H1 (cell line): ENCODE measurements at regions not wholly inside any gene's neighbourhood (a gene's known extent, or its start where the extent isn't known, plus 50 kb on each side); places are given as distances from the start of the nearest gene placed in this dataset.

Experiments used
- CTCF ChIA-PET: fragments of 300-600 bp; sonication (Branson Sonifier 250); formaldehyde crosslinking; loops from one replicate; lab custom pipeline; 2021; ENCODE audit not compliant: partially characterized antibody; lab: Charles Lee
- POLR2A ChIA-PET: fragments of 300-600 bp; sonication (Branson Sonifier 250); formaldehyde crosslinking; loops from one replicate; lab custom pipeline; 2021; ENCODE audit warnings: inconsistent platforms; ENCODE audit not compliant: partially characterized antibody; lab: Charles Lee
- DNase-seq, 2 experiments: peaks; one replicate each; pipeline versions ENCODE4 v3.0.0 to v3.0.0-alpha.2; 2010 to 2022; ENCODE audit warnings: low spot score in 2 of 2, low read depth in 1 of 2, mixed read lengths in 1 of 2
- FAIRE-seq: peaks from 2 replicates; lab custom pipeline; 2011; peaks lifted over from hg19 to GRCh38; lab: Jason Lieb, UNC
- H2AFZ ChIP-seq: 2 replicates; pipeline ENCODE4 v1.8.1; 2012; ENCODE audit warnings: low read length, inconsistent platforms
- H2AK5ac ChIP-seq: 2 replicates; pipeline ENCODE4 v1.6.1; 2013; ENCODE audit warnings: low read depth, low read length
- H2BK120ac ChIP-seq: replicated peaks from 2 replicates; pipeline ENCODE3; 2013; ENCODE audit warnings: low read depth, low read length, inconsistent platforms
- H2BK12ac ChIP-seq: 2 replicates; pipeline ENCODE4 v1.6.1; 2013; ENCODE audit warnings: low read depth, low read length
- H2BK15ac ChIP-seq: 2 replicates; pipeline ENCODE4 v1.6.1; 2013; ENCODE audit warnings: low read length
- H2BK20ac ChIP-seq: 2 replicates; pipeline ENCODE4 v1.6.1; 2013; ENCODE audit warnings: low read length
- H2BK5ac ChIP-seq: 2 replicates; pipeline ENCODE4 v1.6.1; 2013; ENCODE audit warnings: low read depth, low read length
- H3K14ac ChIP-seq: 2 replicates; pipeline ENCODE4 v1.6.1; 2013; ENCODE audit warnings: inconsistent platforms; ENCODE audit not compliant: insufficient read length
- H3K18ac ChIP-seq: 2 replicates; pipeline ENCODE4 v1.6.1; 2013; ENCODE audit warnings: low read length; ENCODE audit errors: extremely low read depth
- H3K23ac ChIP-seq: 2 replicates; pipeline ENCODE4 v1.6.1; 2013; ENCODE audit warnings: inconsistent platforms; ENCODE audit not compliant: insufficient read length
- H3K23me2 ChIP-seq: 2 replicates; pipeline ENCODE4 v1.6.1; 2013; ENCODE audit warnings: low read depth, low read length
- H3K27ac ChIP-seq: 2 replicates; pipeline ENCODE4 v1.6.1; 2011; ENCODE audit warnings: low read depth, low read length, inconsistent platforms
- H3K27me3 ChIP-seq, 4 experiments: replicated peaks in 1 of 4; 1 replicate in 1 of 4; 2 replicates in 3 of 4; pipeline versions ENCODE4 v1.6.1 to v1.8.1; 2011 to 2013; ENCODE audit warnings: low read length in 3 of 4, mild to moderate bottlenecking in 3 of 4, inconsistent platforms in 2 of 4, mixed read lengths in 2 of 4, moderate library complexity in 1 of 4; ENCODE audit not compliant: control insufficient read depth in 3 of 4, insufficient read depth in 3 of 4; ENCODE audit errors: extremely low read depth in 1 of 4
- H3K36me3 ChIP-seq, 4 experiments: 2 replicates each; pipeline versions ENCODE4 v1.6.1 to v1.8.1; 2011 to 2013; ENCODE audit warnings: mild to moderate bottlenecking in 4 of 4, low read length in 3 of 4, moderate library complexity in 2 of 4, control low read depth in 1 of 4, inconsistent platforms in 1 of 4; ENCODE audit not compliant: insufficient read depth in 4 of 4, control insufficient read depth in 2 of 4
- H3K4ac ChIP-seq: replicated peaks from 2 replicates; pipeline ENCODE3; 2013; ENCODE audit warnings: low read length, low read depth, mixed read lengths, inconsistent platforms; ENCODE audit not compliant: insufficient read length
- H3K4me1 ChIP-seq, 4 experiments: replicated peaks in 1 of 4; 1 replicate in 1 of 4; 2 replicates in 3 of 4; pipeline versions ENCODE4 v1.6.1 to v1.8.1; 2011 to 2013; ENCODE audit warnings: low read length in 3 of 4, inconsistent platforms in 2 of 4, mixed read lengths in 1 of 4; ENCODE audit not compliant: insufficient read depth in 4 of 4, control insufficient read depth in 3 of 4
- H3K4me2 ChIP-seq, 2 experiments: 2 replicates each; pipeline versions ENCODE4 v1.6.1 to v1.8.1; 2011 to 2013; ENCODE audit warnings: low read depth in 2 of 2, low read length in 2 of 2, control low read depth in 1 of 2, inconsistent platforms in 1 of 2, mild to moderate bottlenecking in 1 of 2; ENCODE audit not compliant: insufficient read depth in 1 of 2
- H3K4me3 ChIP-seq, 4 experiments: fragments of 200-600, 300-600 bp in 1 of 4; sonication (generic), shearing (Covaris generic), sonication (Bioruptor Twin) in 1 of 4; 2 replicates each; pipeline versions ENCODE4 v1.5.1 to v1.8.1; 2011 to 2016; ENCODE audit warnings: low read length in 4 of 4, low read depth in 3 of 4, control low read depth in 2 of 4, inconsistent platforms in 2 of 4, mild to moderate bottlenecking in 2 of 4, mixed read lengths in 1 of 4, moderate library complexity in 1 of 4; ENCODE audit not compliant: insufficient read depth in 2 of 4; ENCODE audit errors: extremely low read depth in 1 of 4
- H3K56ac ChIP-seq: replicated peaks from 2 replicates; pipeline ENCODE3; 2013; ENCODE audit warnings: low read depth, mild to moderate bottlenecking, mixed read lengths, low read length, inconsistent platforms; ENCODE audit not compliant: insufficient read length
- H3K79me1 ChIP-seq: 2 replicates; pipeline ENCODE4 v1.6.1; 2013; ENCODE audit warnings: low read depth, low read length, control low read depth
- H3K79me2 ChIP-seq, 2 experiments: 2 replicates each; pipeline versions ENCODE4 v1.6.1 to v1.8.1; 2012 to 2013; ENCODE audit warnings: low read length in 2 of 2, mild to moderate bottlenecking in 2 of 2, inconsistent platforms in 1 of 2; ENCODE audit not compliant: insufficient read depth in 2 of 2, control insufficient read depth in 1 of 2
- H3K9ac ChIP-seq, 4 experiments: replicated peaks in 1 of 4; 1 replicate in 1 of 4; 2 replicates in 3 of 4; pipeline versions ENCODE4 v1.6.1 to v1.8.1; 2011 to 2013; ENCODE audit warnings: low read depth in 3 of 4, low read length in 3 of 4, control low read depth in 2 of 4, mild to moderate bottlenecking in 2 of 4, moderate library complexity in 2 of 4, inconsistent platforms in 1 of 4; ENCODE audit errors: extremely low read depth in 1 of 4
- H3K9me3 ChIP-seq, 2 experiments: 2 replicates each; pipeline versions ENCODE4 v1.6.1 to v1.8.1; 2012 to 2013; ENCODE audit warnings: mild to moderate bottlenecking in 2 of 2, moderate library complexity in 2 of 2, control low read depth in 1 of 2, inconsistent platforms in 1 of 2, low read depth in 1 of 2, low read length in 1 of 2, mixed read lengths in 1 of 2; ENCODE audit not compliant: insufficient read depth in 2 of 2
- H4K20me1 ChIP-seq, 2 experiments: replicated peaks in 1 of 2; 2 replicates each; pipeline versions ENCODE3 to v1.8.1; 2011 to 2013; ENCODE audit warnings: inconsistent platforms in 2 of 2, low read length in 2 of 2, mild to moderate bottlenecking in 1 of 2; ENCODE audit not compliant: insufficient read depth in 2 of 2, control insufficient read depth in 1 of 2
- H4K5ac ChIP-seq: 2 replicates; pipeline ENCODE4 v1.6.1; 2013; ENCODE audit warnings: low read length, low read depth, mixed read lengths, inconsistent platforms; ENCODE audit not compliant: insufficient read length
- H4K8ac ChIP-seq: 2 replicates; pipeline ENCODE4 v1.8.0; 2013; ENCODE audit warnings: mild to moderate bottlenecking, moderate library complexity, low read length, inconsistent platforms; ENCODE audit not compliant: insufficient read depth; ENCODE audit errors: extremely low read depth
- H4K91ac ChIP-seq: replicated peaks from 2 replicates; pipeline ENCODE3; 2013; ENCODE audit warnings: low read length, mixed read lengths, inconsistent platforms; ENCODE audit not compliant: insufficient read length
- BRCA1 ChIP-seq: IDR thresholded peaks from 2 replicates; pipeline ENCODE4 v1.6.1; 2012; ENCODE audit warnings: low read depth, low read length, improper control_type of control experiment
- CHD2 ChIP-seq: IDR thresholded peaks from 2 replicates; pipeline ENCODE4 v1.6.1; 2012; ENCODE audit warnings: low read length, improper control_type of control experiment
- PHF8 ChIP-seq: fragments of 200-600 bp; sonication (generic); conservative IDR thresholded peaks from 2 replicates; pipeline ENCODE4 v1.7.1; 2012; ENCODE audit warnings: low read depth, mild to moderate bottlenecking, inconsistent platforms, low read length, moderate library complexity
- RAD21 ChIP-seq, 2 experiments: IDR thresholded peaks in 1 of 2; conservative IDR thresholded peaks in 1 of 2; 2 replicates each; pipeline ENCODE4 v1.6.1; 2011; ENCODE audit warnings: low read depth in 2 of 2, low read length in 2 of 2, improper control_type of control experiment in 1 of 2, inconsistent platforms in 1 of 2, mild to moderate bottlenecking in 1 of 2, moderate library complexity in 1 of 2
- RBBP5 ChIP-seq: IDR thresholded peaks from 2 replicates; pipeline ENCODE4 v1.7.1; 2012; ENCODE audit warnings: low read depth, mild to moderate bottlenecking, inconsistent platforms, low read length, moderate library complexity, borderline replicate concordance
- RFX5 ChIP-seq: IDR thresholded peaks from 2 replicates; pipeline ENCODE4 v1.6.1; 2011; ENCODE audit warnings: low read depth, low read length, improper control_type of control experiment, borderline replicate concordance
- TAF7 ChIP-seq: optimal IDR thresholded peaks from 2 replicates; pipeline ENCODE3; 2011; ENCODE audit warnings: low read depth, mild to moderate bottlenecking, inconsistent platforms, low read length, moderate library complexity, borderline replicate concordance
- WGBS, 2 experiments: shearing (Covaris generic) in 1 of 2; methylation state at CpG; one replicate each; pipeline versions ENCODE4 v1.1.6 to v1.1.7; 2013 to 2015; ENCODE audit warnings: low lambda C conversion rate in 2 of 2, mixed read lengths in 2 of 2, inconsistent platforms in 1 of 2, low coverage in 1 of 2, missing lambda C conversion rate in 1 of 2; ENCODE audit not compliant: insufficient replicate concordance in 2 of 2, insufficient coverage in 1 of 2, insufficient read length in 1 of 2; ENCODE audit errors: extremely low coverage in 1 of 2, missing lambda C conversion rate in 1 of 2; 5-methylcytosine and 5-hydroxymethylcytosine counted together

DNA sequence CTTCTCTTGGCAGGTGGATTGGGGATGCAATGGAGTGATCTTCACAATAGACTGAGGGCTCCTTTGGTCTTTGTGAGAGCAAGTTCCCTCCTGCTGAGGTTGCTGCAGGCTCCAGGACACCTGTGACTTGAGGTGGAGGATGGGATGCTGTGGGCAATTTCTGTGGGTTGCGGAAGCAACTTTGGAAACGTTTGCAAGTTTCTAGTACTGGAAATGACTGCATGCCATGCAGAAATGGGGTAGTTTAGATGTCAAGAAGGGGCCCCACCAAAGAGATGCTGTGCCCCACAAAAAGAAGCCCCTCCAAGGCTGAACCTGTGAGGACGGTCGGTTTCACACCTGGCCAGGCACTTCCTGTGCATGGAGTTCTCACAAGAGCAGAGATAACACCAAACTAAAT, 80.4 kb upstream of the XCR1 start:
- Histone ChIP-seq H3K27me3 (no peaks in the 10 kb centered on the region), H3K18ac (no peak overlapping the region), H3K27ac (no peak overlapping the region), H4K91ac (no peak overlapping the region), H2BK5ac (no peak overlapping the region), H3K4me2 (no peak overlapping the region; a peak in 1 of 4 replicates), H2AFZ (no peak overlapping the region), H3K14ac (no peak overlapping the region), H3K4me3 (no peak overlapping the region), H3K9ac (no peak overlapping the region), H4K5ac (no peak overlapping the region), H3K79me2 (no peaks in the 10 kb centered on the region), H3K4me1 (no peaks in the 10 kb centered on the region; a peak in 1 of 7 replicates), H2BK12ac (no peak overlapping the region), H4K20me1 (no peaks in the 10 kb centered on the region), H3K9me3 (no peaks in the 10 kb centered on the region), H2BK120ac (no peak overlapping the region), H3K23ac (no peak overlapping the region), H3K36me3 (no peaks in the 10 kb centered on the region), H3K79me1 (no peaks in the 10 kb centered on the region), H3K56ac (no peak overlapping the region), H4K8ac (no peak overlapping the region), H2BK20ac (no peak overlapping the region), H3K23me2 (peaks cover 2% of the 10 kb centered on the region; the same call in 1 of the 2 replicates), H2AK5ac (no peak overlapping the region), H3K4ac (no peak overlapping the region), H2BK15ac (no peak overlapping the region)
- no peak for DNase-seq
- FAIRE-seq: no peak
- TF ChIP-seq BRCA1 (no peak), TAF7 (no peak), RAD21 (IDR thresholded peaks at IDR 0.05 in 1 of 2, conservative IDR thresholded peaks at IDR 0.05 in 1 of 2; ENCODE audit: low read depth in 2 of 2, low read length in 2 of 2) (no peak), CHD2 (no peak), PHF8 (no peak), RBBP5 (no peak), RFX5 (no peak)
- ChIA-PET POLR2A (no interaction called here), CTCF (no interaction called here)
- WGBS, 2 experiments: 83% methylated on average over 4 of the region's 4 CpGs; no CpG with 5 or more reads in 1 of the 2 experiments
